DND-41 (cell line): ENCODE measurements at regions not wholly inside any gene's neighbourhood (a gene's known extent, or its start where the extent isn't known, plus 50 kb on each side); places are given as distances from the start of the nearest gene placed in this dataset.
"Not testable (repeated sequence)": the region's sequence is repeated elsewhere in the genome, so short reads cannot be mapped to it uniquely, and the experiment has no call there.

ENCODE experiments used
- ATAC-seq: fragments of 200-7000 bp; cut with Tn5 transposase; 3 replicates; pipeline ENCODE4 v1.9.1; 2021; ENCODE audit warnings: low read depth; ENCODE audit not compliant: insufficient read depth
- DNase-seq: peaks from one replicate; pipeline ENCODE4 v3.0.0-alpha.2; 2020
- H2AFZ ChIP-seq: 2 replicates; pipeline ENCODE4 v1.6.0; 2012; ENCODE audit warnings: low read depth, low read length
- H3K27ac ChIP-seq: 2 replicates; pipeline ENCODE4 v1.5.1; 2012; ENCODE audit warnings: low read length, inconsistent platforms
- H3K27me3 ChIP-seq: fragments of 200-600 bp; sonication (generic); 2 replicates; pipeline ENCODE4 v1.6.0; 2012; ENCODE audit warnings: low read length, mild to moderate bottlenecking, inconsistent platforms; ENCODE audit not compliant: insufficient read depth, poor library complexity
- H3K36me3 ChIP-seq: 2 replicates; pipeline ENCODE4 v1.5.1; 2012; ENCODE audit warnings: low read length, inconsistent platforms; ENCODE audit not compliant: insufficient read depth
- H3K4me1 ChIP-seq: 2 replicates; pipeline ENCODE4 v1.5.1; 2012; ENCODE audit warnings: mild to moderate bottlenecking, low read length; ENCODE audit not compliant: insufficient read depth
- H3K4me2 ChIP-seq: 2 replicates; pipeline ENCODE4 v1.6.0; 2012; ENCODE audit warnings: mild to moderate bottlenecking, moderate library complexity, low read length, inconsistent platforms; ENCODE audit not compliant: insufficient read depth
- H3K4me3 ChIP-seq, 2 experiments: fragments of 200-600 bp in 1 of 2; shearing (Covaris generic) in 1 of 2; 2 replicates each; pipeline ENCODE4 v1.5.1; 2012 to 2016; ENCODE audit warnings: inconsistent platforms in 2 of 2, low read length in 2 of 2, mild to moderate bottlenecking in 2 of 2, low read depth in 1 of 2, moderate library complexity in 1 of 2
- H3K79me2 ChIP-seq: 2 replicates; pipeline ENCODE4 v1.6.0; 2012; ENCODE audit warnings: low read length, inconsistent platforms; ENCODE audit not compliant: insufficient read depth
- H3K9ac ChIP-seq: 2 replicates; pipeline ENCODE4 v1.6.0; 2012; ENCODE audit warnings: low read depth, mild to moderate bottlenecking, inconsistent platforms, low read length, moderate library complexity
- H3K9me3 ChIP-seq: 2 replicates; pipeline ENCODE4 v1.5.1; 2012; ENCODE audit warnings: low read length, moderate library complexity, mild to moderate bottlenecking, inconsistent platforms; ENCODE audit not compliant: insufficient read depth, severe bottlenecking
- H4K20me1 ChIP-seq: 2 replicates; pipeline ENCODE4 v1.6.0; 2012; ENCODE audit warnings: low read length; ENCODE audit not compliant: insufficient read depth
- EZH2 ChIP-seq: IDR thresholded peaks from 3 replicates; pipeline ENCODE4 v1.6.1; 2012; ENCODE audit warnings: borderline replicate concordance, low read depth, mild to moderate bottlenecking, moderate library complexity, low read length, inconsistent platforms; ENCODE audit not compliant: severe bottlenecking
- TF ChIP-seq, protein P1 (sequence below): IDR thresholded peaks from 2 replicates; pipeline ENCODE4 v1.5.1; 2012; ENCODE audit warnings: borderline replicate concordance, low read length, moderate library complexity, mild to moderate bottlenecking; ENCODE audit not compliant: poor library complexity, severe bottlenecking; ENCODE audit errors: extremely low read depth

DNA sequence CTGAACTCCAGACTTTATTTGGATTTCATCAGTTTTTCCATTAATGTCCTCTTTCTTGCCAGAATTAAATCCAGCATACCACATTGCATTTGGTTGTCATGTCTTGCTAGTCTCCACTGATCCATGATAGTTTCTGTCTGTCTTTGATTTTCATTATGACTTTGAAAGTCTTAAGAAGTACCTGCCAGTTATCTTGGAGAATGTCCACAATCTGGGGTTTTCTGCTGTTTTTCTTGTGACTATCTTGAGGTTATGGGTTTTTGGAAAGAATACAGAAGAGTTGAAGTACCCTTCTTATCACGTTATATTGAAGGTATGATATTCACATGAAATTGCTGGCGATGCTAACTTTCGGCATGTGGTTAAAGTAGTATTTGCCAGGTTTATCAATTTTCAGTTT lies 282.3 kb upstream of the PRICKLE1 start:
- Histone ChIP-seq H3K27ac (no peak overlapping the region), H3K4me3 (no peak overlapping the region), H2AFZ (no peak overlapping the region), H4K20me1 (no peaks in the 10 kb centered on the region), H3K9ac (no peak overlapping the region), H3K27me3 (no peaks in the 10 kb centered on the region), H3K36me3 (no peaks in the 10 kb centered on the region), H3K79me2 (no peaks in the 10 kb centered on the region), H3K4me2 (no peak overlapping the region), H3K9me3 (no peaks in the 10 kb centered on the region), H3K4me1 (no peaks in the 10 kb centered on the region)
- ATAC-seq (no peak), DNase-seq (no peak)
- no peak for TF ChIP-seq EZH2
- TF ChIP-seq, protein P1, sequence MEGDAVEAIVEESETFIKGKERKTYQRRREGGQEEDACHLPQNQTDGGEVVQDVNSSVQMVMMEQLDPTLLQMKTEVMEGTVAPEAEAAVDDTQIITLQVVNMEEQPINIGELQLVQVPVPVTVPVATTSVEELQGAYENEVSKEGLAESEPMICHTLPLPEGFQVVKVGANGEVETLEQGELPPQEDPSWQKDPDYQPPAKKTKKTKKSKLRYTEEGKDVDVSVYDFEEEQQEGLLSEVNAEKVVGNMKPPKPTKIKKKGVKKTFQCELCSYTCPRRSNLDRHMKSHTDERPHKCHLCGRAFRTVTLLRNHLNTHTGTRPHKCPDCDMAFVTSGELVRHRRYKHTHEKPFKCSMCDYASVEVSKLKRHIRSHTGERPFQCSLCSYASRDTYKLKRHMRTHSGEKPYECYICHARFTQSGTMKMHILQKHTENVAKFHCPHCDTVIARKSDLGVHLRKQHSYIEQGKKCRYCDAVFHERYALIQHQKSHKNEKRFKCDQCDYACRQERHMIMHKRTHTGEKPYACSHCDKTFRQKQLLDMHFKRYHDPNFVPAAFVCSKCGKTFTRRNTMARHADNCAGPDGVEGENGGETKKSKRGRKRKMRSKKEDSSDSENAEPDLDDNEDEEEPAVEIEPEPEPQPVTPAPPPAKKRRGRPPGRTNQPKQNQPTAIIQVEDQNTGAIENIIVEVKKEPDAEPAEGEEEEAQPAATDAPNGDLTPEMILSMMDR: no peak

DNA sequence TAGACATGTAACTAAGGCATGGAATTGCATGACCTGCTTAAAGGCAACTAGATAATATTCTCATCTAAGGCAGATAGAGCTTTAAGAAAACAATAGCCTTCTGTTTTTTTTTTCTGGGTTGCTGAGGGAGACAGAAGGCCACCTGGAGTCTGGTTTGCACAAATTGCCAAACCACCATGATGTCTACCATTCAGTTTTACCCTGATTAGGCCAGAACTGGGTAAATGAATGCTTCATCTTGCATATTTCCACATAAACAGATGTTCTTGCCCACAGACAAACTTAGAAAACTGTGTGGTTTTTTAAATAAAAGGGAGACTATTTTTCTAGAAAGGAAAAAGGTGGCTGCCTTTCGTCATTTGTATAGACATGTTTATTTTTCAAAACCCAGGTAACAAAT lies 278.7 kb upstream of the PRICKLE1 start:
- no peaks in the 10 kb centered on the region for H3K79me2 ChIP-seq
- TF ChIP-seq EZH2: no peak
- TF ChIP-seq, protein P1: no peak
- H3K27ac ChIP-seq: no peak overlapping the region
- no peaks in the 10 kb centered on the region for H4K20me1 ChIP-seq
- ATAC-seq (no peak), DNase-seq (no peak)
- H3K4me3 ChIP-seq: no peak overlapping the region
- no peak overlapping the region for H3K4me2 ChIP-seq
- H3K9ac ChIP-seq: no peak overlapping the region
- no peaks in the 10 kb centered on the region for H3K36me3 ChIP-seq
- no peaks in the 10 kb centered on the region for H3K9me3 ChIP-seq
- no peaks in the 10 kb centered on the region for H3K27me3 ChIP-seq
- no peaks in the 10 kb centered on the region for H3K4me1 ChIP-seq
- no peak overlapping the region for H2AFZ ChIP-seq

DNA sequence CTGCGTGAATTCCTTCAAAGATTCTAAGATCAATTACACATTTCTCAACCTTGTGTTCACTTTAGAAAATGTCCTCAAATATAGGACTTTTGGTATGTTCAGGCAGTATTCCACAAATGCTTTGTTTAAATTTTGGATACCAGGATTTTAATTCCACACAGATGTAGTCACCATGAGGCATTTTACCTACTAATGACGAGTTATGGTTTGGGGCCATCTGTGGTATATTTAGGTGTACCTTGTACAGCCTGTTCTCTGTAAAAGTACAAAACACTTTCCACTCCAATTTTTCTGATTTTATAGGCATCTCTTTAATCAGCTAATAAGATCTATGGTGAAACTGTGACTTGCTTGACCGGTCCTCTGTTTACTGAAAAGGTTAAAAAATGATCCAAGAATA lies 275.7 kb upstream of the PRICKLE1 start:
- ATAC-seq: no peak
- H3K9ac ChIP-seq: no peak overlapping the region
- no peak overlapping the region for H3K27ac ChIP-seq
- no peak overlapping the region for H2AFZ ChIP-seq
- no peaks in the 10 kb centered on the region for H3K79me2 ChIP-seq
- H3K9me3 ChIP-seq: no peaks in the 10 kb centered on the region
- H3K4me1 ChIP-seq: no peaks in the 10 kb centered on the region
- H3K4me2 ChIP-seq: no peak overlapping the region
- no peak for DNase-seq
- no peaks in the 10 kb centered on the region for H3K36me3 ChIP-seq
- no peak overlapping the region for H3K4me3 ChIP-seq
- TF ChIP-seq, protein P1: no peak
- no peak for TF ChIP-seq EZH2
- H3K27me3 ChIP-seq: no peaks in the 10 kb centered on the region
- no peaks in the 10 kb centered on the region for H4K20me1 ChIP-seq

DNA sequence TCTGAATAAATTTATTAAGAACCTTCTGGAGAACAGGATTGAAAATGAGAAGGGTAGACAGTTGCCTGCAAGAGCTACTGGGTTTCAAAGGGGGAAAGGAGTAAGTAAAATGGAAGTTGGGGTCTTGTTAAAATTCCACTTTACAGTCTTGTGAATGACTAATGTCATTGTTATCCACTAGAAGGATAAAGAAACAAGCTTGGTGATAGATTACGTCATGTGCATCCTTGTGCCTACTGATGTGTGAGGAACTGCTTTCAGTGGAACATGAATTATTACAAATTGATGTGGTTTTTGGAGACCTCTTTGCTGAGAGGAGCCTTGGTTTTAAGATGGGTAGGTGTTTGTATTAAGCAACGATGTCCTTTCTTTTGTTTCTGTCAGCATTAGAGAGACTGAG lies 272.5 kb upstream of the PRICKLE1 start:
- no peak for DNase-seq
- no peaks in the 10 kb centered on the region for H3K79me2 ChIP-seq
- H3K4me2 ChIP-seq: no peak overlapping the region
- no peak overlapping the region for H2AFZ ChIP-seq
- no peaks in the 10 kb centered on the region for H3K36me3 ChIP-seq
- no peaks in the 10 kb centered on the region for H4K20me1 ChIP-seq
- H3K9me3 ChIP-seq: no peaks in the 10 kb centered on the region
- H3K27me3 ChIP-seq: no peaks in the 10 kb centered on the region
- TF ChIP-seq, protein P1: no peak
- TF ChIP-seq EZH2: no peak
- H3K4me3 ChIP-seq: no peak overlapping the region
- H3K4me1 ChIP-seq: no peaks in the 10 kb centered on the region
- ATAC-seq: no peak
- H3K9ac ChIP-seq: no peak overlapping the region
- H3K27ac ChIP-seq: no peak overlapping the region

DNA sequence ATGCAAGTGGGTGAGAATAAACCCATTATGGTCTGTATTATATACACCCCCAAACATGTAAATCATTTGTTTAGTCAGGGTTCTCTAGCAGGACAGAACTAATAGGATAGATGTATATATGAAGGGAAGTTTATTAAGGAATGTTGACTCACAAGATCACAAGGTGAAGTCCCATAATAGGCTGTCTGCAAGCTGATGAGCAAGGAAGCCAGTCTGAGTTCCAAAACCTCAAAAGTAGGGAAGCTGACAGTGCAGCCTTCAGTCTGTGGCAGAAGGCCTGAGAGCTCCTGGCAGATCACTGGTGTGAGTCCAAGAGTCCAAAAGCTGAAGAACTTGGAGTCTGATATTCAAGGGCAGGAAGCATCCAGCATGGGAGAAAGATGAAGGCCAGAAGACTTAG lies 270.8 kb upstream of the PRICKLE1 start:
- not testable (repeated sequence) for H3K27ac ChIP-seq, H3K36me3 ChIP-seq, H3K4me2 ChIP-seq, H3K9ac ChIP-seq, H3K27me3 ChIP-seq, H3K4me1 ChIP-seq, H4K20me1 ChIP-seq, DNase-seq, H3K4me3 ChIP-seq, H3K9me3 ChIP-seq, H3K79me2 ChIP-seq, H2AFZ ChIP-seq, ATAC-seq
